Glutamatergic neuron (in vitro differentiated cells): ENCODE measurements at regions not wholly inside any gene's neighbourhood (a gene's known extent, or its start where the extent isn't known, plus 50 kb on each side); places are given as distances from the start of the nearest gene placed in this dataset.

ENCODE experiments used
- DNase-seq: peaks from one replicate; pipeline ENCODE4 v3.0.0; 2022
- H3K27ac Mint-ChIP-seq: one replicate; pipeline ENCODE4 v1.8.0; 2020; ENCODE audit warnings: mild to moderate bottlenecking, mixed read lengths, inconsistent platforms; ENCODE audit not compliant: unreplicated experiment
- H3K27me3 Mint-ChIP-seq: one replicate; pipeline ENCODE4 v1.8.0; 2020; ENCODE audit warnings: mild to moderate bottlenecking, moderate library complexity, mixed read lengths, inconsistent platforms; ENCODE audit not compliant: unreplicated experiment
- H3K36me3 Mint-ChIP-seq: one replicate; pipeline ENCODE4 v1.8.0; 2020; ENCODE audit warnings: mild to moderate bottlenecking, mixed read lengths, inconsistent platforms; ENCODE audit not compliant: unreplicated experiment
- H3K4me1 Mint-ChIP-seq: one replicate; pipeline ENCODE4 v1.8.0; 2020; ENCODE audit warnings: mild to moderate bottlenecking, low read depth, mixed read lengths, inconsistent platforms; ENCODE audit not compliant: unreplicated experiment
- H3K4me3 Mint-ChIP-seq: one replicate; pipeline ENCODE4 v1.8.0; 2020; ENCODE audit warnings: mild to moderate bottlenecking, mixed read lengths, inconsistent platforms; ENCODE audit not compliant: unreplicated experiment
- H3K9me3 Mint-ChIP-seq: one replicate; pipeline ENCODE4 v1.8.0; 2020; ENCODE audit warnings: mild to moderate bottlenecking, moderate library complexity, mixed read lengths, inconsistent platforms; ENCODE audit not compliant: unreplicated experiment
- CTCF ChIP-seq: fragments of 200-600 bp; sonication (generic); IDR thresholded peaks from one replicate; pipeline ENCODE4 v1.5.0; 2021; ENCODE audit not compliant: partially characterized antibody, unreplicated experiment

- no peaks in the 10 kb centered on the region for H3K4me1 Mint-ChIP-seq
- H3K27me3 Mint-ChIP-seq, result no peaks in the 10 kb centered on the region
- H3K9me3 Mint-ChIP-seq, result no peaks in the 10 kb centered on the region
- no peak overlapping the region for H3K4me3 Mint-ChIP-seq
- TF ChIP-seq CTCF, result no peak
- H3K27ac Mint-ChIP-seq, result no peak overlapping the region
- no peaks in the 10 kb centered on the region for H3K36me3 Mint-ChIP-seq
- DNase-seq, result no peak
Measured at GRCh38 chr1:39122056-39122455, 82.4 kb upstream of the MACF1 start.

- no peak overlapping the region for H3K27ac Mint-ChIP-seq
- no peaks in the 10 kb centered on the region for H3K9me3 Mint-ChIP-seq
- H3K27me3 Mint-ChIP-seq, result no peaks in the 10 kb centered on the region
- peaks cover 2% of the 10 kb centered on the region for H3K4me1 Mint-ChIP-seq
- no peak for TF ChIP-seq CTCF
- DNase-seq, result no peak
- no peak overlapping the region for H3K4me3 Mint-ChIP-seq
- H3K36me3 Mint-ChIP-seq, result no peaks in the 10 kb centered on the region
Measured at GRCh38 chr1:39124282-39124681, 80.2 kb upstream of the MACF1 start.

GRCh38 chr1:39127513-39127912 lies 77.0 kb upstream of the MACF1 start:
- Mint-ChIP-seq H3K4me1 (peaks cover 14% of the 10 kb centered on the region), H3K27me3 (no peaks in the 10 kb centered on the region), H3K36me3 (no peaks in the 10 kb centered on the region), H3K27ac (no peak overlapping the region), H3K4me3 (no peak overlapping the region), H3K9me3 (no peaks in the 10 kb centered on the region)
- no peak for TF ChIP-seq CTCF
- no peak for DNase-seq

- H3K4me1 Mint-ChIP-seq, result peaks cover 18% of the 10 kb centered on the region
- H3K27me3 Mint-ChIP-seq, result no peaks in the 10 kb centered on the region
- TF ChIP-seq CTCF, result no peak
- no peak overlapping the region for H3K27ac Mint-ChIP-seq
- no peaks in the 10 kb centered on the region for H3K36me3 Mint-ChIP-seq
- no peaks in the 10 kb centered on the region for H3K9me3 Mint-ChIP-seq
- H3K4me3 Mint-ChIP-seq, result no peak overlapping the region
- no peak for DNase-seq
Measured at GRCh38 chr1:39128126-39128525, 76.4 kb upstream of the MACF1 start.

GRCh38 chr1:39128959-39129358 lies 75.5 kb upstream of the MACF1 start:
- Mint-ChIP-seq H3K27me3 (no peaks in the 10 kb centered on the region), H3K4me1 (peaks cover 21% of the 10 kb centered on the region), H3K9me3 (peaks cover 2% of the 10 kb centered on the region), H3K36me3 (no peaks in the 10 kb centered on the region), H3K4me3 (no peak overlapping the region), H3K27ac (peak overlapping the region; percentile 5)
- no peak for DNase-seq
- TF ChIP-seq CTCF, result no peak
